Endodermal cell (in vitro differentiated cells): ENCODE measurements at regions not wholly inside any gene's neighbourhood (a gene's known extent, or its start where the extent isn't known, plus 50 kb on each side); places are given as distances from the start of the nearest gene placed in this dataset.

Experiments
- DNase-seq: peaks from one replicate; pipeline ENCODE4 v3.0.0-alpha.2; 2017
- H3K27ac ChIP-seq: 2 replicates; pipeline ENCODE4 v1.5.1; 2013; ENCODE audit warnings: mild to moderate bottlenecking, low read depth, low read length, moderate library complexity
- H3K27me3 ChIP-seq: 2 replicates; pipeline ENCODE4 v1.6.1; 2013; ENCODE audit warnings: mild to moderate bottlenecking, low read length, moderate library complexity; ENCODE audit not compliant: insufficient read depth, control insufficient read depth, poor library complexity, severe bottlenecking
- H3K36me3 ChIP-seq: 2 replicates; pipeline ENCODE4 v1.7.0; 2013; ENCODE audit warnings: mild to moderate bottlenecking, low read length, moderate library complexity; ENCODE audit not compliant: control insufficient read depth, insufficient read depth
- H3K4me1 ChIP-seq: one replicate; pipeline ENCODE4 v1.7.0; 2013; ENCODE audit warnings: low read length; ENCODE audit not compliant: control insufficient read depth, insufficient read depth
- H3K4me3 ChIP-seq: 2 replicates; pipeline ENCODE4 v1.5.1; 2013; ENCODE audit warnings: mild to moderate bottlenecking, low read length, moderate library complexity
- H3K9ac ChIP-seq: 2 replicates; pipeline ENCODE4 v1.6.1; 2013; ENCODE audit warnings: mild to moderate bottlenecking, low read length, moderate library complexity; ENCODE audit not compliant: poor library complexity, severe bottlenecking; ENCODE audit errors: extremely low read depth
- H3K9me3 ChIP-seq: 2 replicates; pipeline ENCODE4 v1.6.1; 2013; ENCODE audit warnings: mild to moderate bottlenecking, low read length, moderate library complexity; ENCODE audit not compliant: control insufficient read depth
- H3K27ac Mint-ChIP-seq: 2 replicates; pipeline ENCODE4 v1.8.0; 2020; ENCODE audit warnings: mixed read lengths
- H3K27me3 Mint-ChIP-seq: 2 replicates; pipeline ENCODE4 v1.8.0; 2021; ENCODE audit warnings: mild to moderate bottlenecking, mixed read lengths; ENCODE audit not compliant: insufficient read depth
- H3K36me3 Mint-ChIP-seq: 2 replicates; pipeline ENCODE4 v1.8.0; 2020; ENCODE audit warnings: low read depth, mixed read lengths
- H3K4me1 Mint-ChIP-seq: 2 replicates; pipeline ENCODE4 v1.8.0; 2020; ENCODE audit warnings: mixed read lengths
- H3K4me3 Mint-ChIP-seq: 2 replicates; pipeline ENCODE4 v1.8.0; 2020; ENCODE audit warnings: mild to moderate bottlenecking, moderate library complexity, mixed read lengths
- H3K9me3 Mint-ChIP-seq: 2 replicates; pipeline ENCODE4 v1.8.0; 2020; ENCODE audit warnings: mild to moderate bottlenecking, mixed read lengths
- WGBS, 2 experiments: methylation state at CpG; one replicate each; pipeline versions ENCODE4 v1.1.5 to v1.1.7; 2013; ENCODE audit warnings: missing lambda C conversion rate in 2 of 2, mixed read lengths in 1 of 2; ENCODE audit not compliant: insufficient coverage in 1 of 2, insufficient read length in 1 of 2; 5-methylcytosine and 5-hydroxymethylcytosine counted together
- TF ChIP-seq, protein P1 (sequence below): fragments of 200-600 bp; sonication (generic); conservative IDR thresholded peaks from 2 replicates; pipeline ENCODE4 v1.5.0; 2021; ENCODE audit warnings: antibody characterized with exemption, mild to moderate bottlenecking

DNA sequence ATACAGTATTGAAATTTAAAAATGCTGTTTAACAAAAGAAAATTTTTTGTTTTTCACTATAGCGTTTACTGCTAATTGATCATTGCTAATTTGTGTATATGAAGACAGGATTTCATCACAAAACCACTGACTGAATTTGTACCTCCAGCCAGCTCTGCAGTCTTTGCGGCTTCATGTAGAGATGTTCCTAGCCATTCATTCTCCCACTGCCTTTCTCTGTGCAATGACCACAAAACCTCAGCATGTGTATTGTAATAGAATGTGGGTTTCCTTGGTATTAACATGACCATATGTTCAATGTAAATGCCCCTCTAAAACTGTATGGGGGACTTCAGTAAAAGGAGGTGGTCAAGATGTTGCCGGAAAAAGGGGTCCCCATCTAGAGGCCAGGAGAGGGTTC, 81.1 kb upstream of the STEAP1B start:
- H3K27me3 Mint-ChIP-seq, result no peaks in the 10 kb centered on the region
- 93 to 100% methylated on average over 2 to 3 of the region's 3 CpGs for WGBS, 2 experiments

DNA sequence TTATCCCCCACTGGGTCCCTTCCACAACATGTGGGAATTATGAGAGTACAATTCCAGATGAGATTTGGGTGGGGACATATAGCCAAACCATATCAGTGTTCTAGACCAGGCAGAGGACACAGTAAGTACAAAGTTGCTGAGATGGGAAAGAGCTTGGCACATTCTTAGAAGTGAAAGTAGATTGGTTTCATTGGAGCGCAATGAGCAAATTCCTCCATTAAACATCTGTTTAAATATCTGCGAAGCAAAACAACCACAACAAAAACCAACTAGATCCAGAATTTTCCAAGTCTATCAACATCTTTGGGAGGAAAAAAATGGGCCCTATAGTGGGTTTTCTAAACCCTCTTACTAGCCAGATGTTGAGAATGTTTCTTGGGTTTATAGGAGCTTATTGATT, 80.0 kb upstream of the STEAP1B start:
- Histone ChIP-seq H3K4me1 (peaks cover 8% of the 10 kb centered on the region), H3K4me3 (no peak overlapping the region), H3K9me3 (no peaks in the 10 kb centered on the region), H3K27me3 (no peaks in the 10 kb centered on the region), H3K27ac (no peak overlapping the region), H3K36me3 (no peaks in the 10 kb centered on the region), H3K9ac (no peak overlapping the region)
- 97% methylated on average over 2 of the region's 2 CpGs; no CpG with 5 or more reads in 1 of the 2 experiments for WGBS, 2 experiments
- H3K27ac Mint-ChIP-seq, result no peak overlapping the region
- no peak overlapping the region for H3K4me3 Mint-ChIP-seq
- H3K4me1 Mint-ChIP-seq, result peaks cover 27% of the 10 kb centered on the region
- TF ChIP-seq, protein P1, sequence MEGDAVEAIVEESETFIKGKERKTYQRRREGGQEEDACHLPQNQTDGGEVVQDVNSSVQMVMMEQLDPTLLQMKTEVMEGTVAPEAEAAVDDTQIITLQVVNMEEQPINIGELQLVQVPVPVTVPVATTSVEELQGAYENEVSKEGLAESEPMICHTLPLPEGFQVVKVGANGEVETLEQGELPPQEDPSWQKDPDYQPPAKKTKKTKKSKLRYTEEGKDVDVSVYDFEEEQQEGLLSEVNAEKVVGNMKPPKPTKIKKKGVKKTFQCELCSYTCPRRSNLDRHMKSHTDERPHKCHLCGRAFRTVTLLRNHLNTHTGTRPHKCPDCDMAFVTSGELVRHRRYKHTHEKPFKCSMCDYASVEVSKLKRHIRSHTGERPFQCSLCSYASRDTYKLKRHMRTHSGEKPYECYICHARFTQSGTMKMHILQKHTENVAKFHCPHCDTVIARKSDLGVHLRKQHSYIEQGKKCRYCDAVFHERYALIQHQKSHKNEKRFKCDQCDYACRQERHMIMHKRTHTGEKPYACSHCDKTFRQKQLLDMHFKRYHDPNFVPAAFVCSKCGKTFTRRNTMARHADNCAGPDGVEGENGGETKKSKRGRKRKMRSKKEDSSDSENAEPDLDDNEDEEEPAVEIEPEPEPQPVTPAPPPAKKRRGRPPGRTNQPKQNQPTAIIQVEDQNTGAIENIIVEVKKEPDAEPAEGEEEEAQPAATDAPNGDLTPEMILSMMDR, result no peak
- DNase-seq, result no peak
- no peaks in the 10 kb centered on the region for H3K9me3 Mint-ChIP-seq
- H3K27me3 Mint-ChIP-seq, result no peaks in the 10 kb centered on the region
- peaks cover 54% of the 10 kb centered on the region for H3K36me3 Mint-ChIP-seq

More for the DNA sequence above, 81.1 kb upstream of the STEAP1B start:
- H3K4me3 ChIP-seq, result no peak overlapping the region
- H3K27me3 ChIP-seq, result no peaks in the 10 kb centered on the region
- DNase-seq, result no peak
- H3K4me3 Mint-ChIP-seq, result no peak overlapping the region
- no peak overlapping the region for H3K9ac ChIP-seq
- H3K27ac ChIP-seq, result no peak overlapping the region
- TF ChIP-seq, protein P1, result no peak
- no peaks in the 10 kb centered on the region for H3K9me3 ChIP-seq
- H3K36me3 ChIP-seq, result no peaks in the 10 kb centered on the region
- peaks cover 4% of the 10 kb centered on the region for H3K4me1 ChIP-seq
- H3K9me3 Mint-ChIP-seq, result no peaks in the 10 kb centered on the region
- no peak overlapping the region for H3K27ac Mint-ChIP-seq
- H3K4me1 Mint-ChIP-seq, result peaks cover 20% of the 10 kb centered on the region
- H3K36me3 Mint-ChIP-seq, result peaks cover 49% of the 10 kb centered on the region

DNA sequence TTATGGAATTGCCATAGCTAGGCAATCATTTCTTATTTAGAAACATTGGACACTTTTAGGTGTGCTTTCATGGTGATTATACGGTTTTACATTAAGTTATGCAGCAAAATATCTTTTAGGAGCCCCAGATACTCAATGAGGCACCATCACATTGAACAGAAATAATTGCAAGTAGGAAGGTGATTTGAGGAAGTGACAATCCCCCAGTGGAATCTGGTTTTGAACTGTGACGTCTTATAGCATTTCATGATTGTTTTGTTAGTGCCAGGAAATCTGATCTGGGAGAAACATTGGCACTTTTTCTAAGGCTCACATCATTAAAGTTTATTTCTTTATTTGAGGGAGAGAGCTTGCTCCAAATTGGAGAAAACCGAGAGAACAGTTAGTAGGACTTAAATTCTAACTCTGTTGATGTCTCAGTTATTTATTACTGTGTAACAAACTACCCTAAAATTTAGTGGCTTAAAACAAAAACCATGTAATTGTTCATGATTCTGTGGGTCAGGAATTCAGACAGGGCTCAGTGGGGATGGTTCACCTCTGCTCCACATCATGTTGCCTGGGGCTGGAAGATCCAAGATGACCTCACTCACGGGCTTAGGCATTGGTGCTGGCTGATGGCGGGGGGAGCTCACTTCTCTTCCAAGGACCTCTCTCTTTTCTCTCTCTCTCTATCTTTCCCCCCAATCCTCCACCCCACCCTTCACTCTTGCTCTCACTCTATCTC, 78.2 kb upstream of the STEAP1B start:
- WGBS, 2 experiments, result 92 to 94% methylated on average over 3 to 5 of the region's 5 CpGs
- Histone ChIP-seq H3K4me3 (no peak overlapping the region), H3K4me1 (peaks cover 8% of the 10 kb centered on the region), H3K27me3 (no peaks in the 10 kb centered on the region), H3K36me3 (peaks cover 4% of the 10 kb centered on the region), H3K27ac (no peak overlapping the region), H3K9ac (no peak overlapping the region), H3K9me3 (no peaks in the 10 kb centered on the region)
- Mint-ChIP-seq H3K9me3 (no peaks in the 10 kb centered on the region), H3K4me3 (no peak overlapping the region), H3K27me3 (no peaks in the 10 kb centered on the region), H3K4me1 (peaks cover 17% of the 10 kb centered on the region), H3K27ac (no peak overlapping the region), H3K36me3 (peaks cover 52% of the 10 kb centered on the region)
- TF ChIP-seq, protein P1, result no peak
- no peak for DNase-seq
